K562 (cell line): ENCODE measurements at regions not wholly inside any gene's neighbourhood (a gene's known extent, or its start where the extent isn't known, plus 50 kb on each side); places are given as distances from the start of the nearest gene placed in this dataset.

Experiments
- ATAC-seq: fragments of 200-7000 bp; cut with Tn5 transposase; 3 replicates; pipeline ENCODE4 v1.9.1; 2020; ENCODE audit warnings: moderate library complexity
- BruUV-seq: library from RNA; stranded (reverse); fragments of 400-500 nt; replicated peaks from 2 replicates; lab custom pipeline; 2021; lab: Mats Ljungman, UMichigan
- CTCF ChIA-PET: fragments of 300-600 bp; formaldehyde crosslinking; extraction: SDS; loops from one replicate; lab custom pipeline; 2021; ENCODE audit warnings: low intra/inter-chr PET ratio; lab: Yijun Ruan, JAX
- POLR2A ChIA-PET: fragments of 300-600, 350-650 bp; sonication (Branson Sonifier 250); formaldehyde crosslinking; extraction: SDS; loops from one replicate; lab custom pipeline; 2021; ENCODE audit warnings: antibody characterized with exemption, inconsistent platforms; lab: Yijun Ruan, JAX
- DNase-seq, 4 experiments: peaks; one replicate each; pipeline versions ENCODE4 v3.0.0 to v3.0.0-alpha.2; 2011 to 2018; ENCODE audit warnings: low spot score in 3 of 4, mixed read lengths in 3 of 4; ENCODE audit errors: extremely low read depth in 1 of 4
- FAIRE-seq: peaks from 2 replicates; lab custom pipeline; 2011; peaks lifted over from hg19 to GRCh38; lab: Jason Lieb, UNC
- H2AFZ ChIP-seq: 2 replicates; pipeline ENCODE4 v1.6.0; 2011; ENCODE audit warnings: low read depth, low read length, control low read depth, inconsistent platforms
- H3K27ac ChIP-seq: fragments of 200-600 bp; 3 replicates; pipeline ENCODE4 v1.8.0; 2011; ENCODE audit warnings: low read depth, mild to moderate bottlenecking, control low read depth, inconsistent platforms, low read length, moderate library complexity, mixed read lengths; ENCODE audit errors: extremely low read depth
- H3K27me3 ChIP-seq, 2 experiments: fragments of 300-600 bp in 1 of 2; 2 replicates in 1 of 2; 3 replicates in 1 of 2; pipeline versions ENCODE4 v1.6.0 to v1.8.0; 2011; ENCODE audit warnings: inconsistent platforms in 2 of 2, low read length in 2 of 2, mild to moderate bottlenecking in 1 of 2, mixed read lengths in 1 of 2, moderate library complexity in 1 of 2; ENCODE audit not compliant: control insufficient read depth in 2 of 2, insufficient read depth in 2 of 2
- H3K36me3 ChIP-seq: fragments of 300-600 bp; 3 replicates; pipeline ENCODE4 v1.8.0; 2011; ENCODE audit warnings: mild to moderate bottlenecking, low read length, inconsistent platforms; ENCODE audit not compliant: control insufficient read depth, insufficient read depth
- H3K4me1 ChIP-seq, 2 experiments: fragments of 200-600 bp in 1 of 2; replicated peaks in 1 of 2; 2 replicates in 1 of 2; 3 replicates in 1 of 2; pipeline versions ENCODE4 v1.5.1 to v1.8.0; 2011; ENCODE audit warnings: inconsistent platforms in 2 of 2, low read length in 2 of 2, mild to moderate bottlenecking in 1 of 2, mixed read lengths in 1 of 2, moderate library complexity in 1 of 2; ENCODE audit not compliant: control insufficient read depth in 2 of 2, insufficient read depth in 2 of 2
- H3K4me2 ChIP-seq: 2 replicates; pipeline ENCODE4 v1.6.1; 2011; ENCODE audit warnings: low read length, control low read depth, inconsistent platforms, mixed read lengths; ENCODE audit not compliant: insufficient read depth
- H3K4me3 ChIP-seq: fragments of 200-600 bp; sonication (generic), shearing (Covaris generic); 2 replicates; pipeline ENCODE4 v1.5.1; 2016; ENCODE audit warnings: control low read depth, inconsistent platforms
- H3K79me2 ChIP-seq: fragments of 200-600 bp; 3 replicates; pipeline ENCODE4 v1.8.0; 2011; ENCODE audit warnings: low read length, inconsistent platforms; ENCODE audit not compliant: control insufficient read depth, insufficient read depth
- H3K9ac ChIP-seq, 2 experiments: 2 replicates each; pipeline versions ENCODE4 v1.6.0 to v1.6.1; 2011; ENCODE audit warnings: low read depth in 2 of 2, low read length in 2 of 2, control low read depth in 1 of 2, inconsistent platforms in 1 of 2, mild to moderate bottlenecking in 1 of 2, mixed read lengths in 1 of 2; ENCODE audit not compliant: insufficient read depth in 1 of 2
- H3K9me1 ChIP-seq: one replicate; pipeline ENCODE4 v1.6.0; 2011; ENCODE audit warnings: inconsistent platforms, mild to moderate bottlenecking, low read length, moderate library complexity; ENCODE audit not compliant: control insufficient read depth, insufficient read depth
- H3K9me3 ChIP-seq: replicated peaks from 2 replicates; pipeline ENCODE4 v1.5.1; 2011; ENCODE audit warnings: low read depth, low read length, inconsistent platforms; ENCODE audit not compliant: control insufficient read depth, insufficient read depth
- H4K20me1 ChIP-seq: replicated peaks from 2 replicates; pipeline ENCODE4 v1.6.1; 2011; ENCODE audit warnings: low read length, inconsistent platforms, mixed read lengths; ENCODE audit not compliant: control insufficient read depth, insufficient read depth
- CBX1 ChIP-seq: sonication (generic); IDR thresholded peaks from 2 replicates; pipeline ENCODE4 v1.6.1; 2016; ENCODE audit warnings: antibody characterized with exemption, low read depth, mild to moderate bottlenecking
- NONO ChIP-seq, 2 experiments: fragments of 200-400 bp in 1 of 2; fragments of 450-650 bp in 1 of 2; formaldehyde crosslinking in 1 of 2; IDR thresholded peaks; 2 replicates each; pipeline ENCODE4 v1.6.1; 2017; ENCODE audit warnings: low read depth in 2 of 2, mild to moderate bottlenecking in 2 of 2, moderate library complexity in 2 of 2, low read length in 1 of 2
- SMARCB1 ChIP-seq: IDR thresholded peaks from 2 replicates; pipeline ENCODE4 v1.6.1; 2011; ENCODE audit warnings: improper control_type of control experiment, low read depth; ENCODE audit not compliant: insufficient read length
- SMC3 ChIP-seq: conservative IDR thresholded peaks from 2 replicates; pipeline ENCODE4 v1.6.1; 2011; ENCODE audit warnings: low read depth, low read length, improper control_type of control experiment; ENCODE audit not compliant: insufficient read depth
- ZBTB17 ChIP-seq: fragments of 450-650 bp; formaldehyde crosslinking; IDR thresholded peaks from 2 replicates; pipeline ENCODE4 v1.4.0; 2020; ENCODE audit warnings: mild to moderate bottlenecking
- ZNF124 ChIP-seq: sonication (generic); formaldehyde crosslinking; IDR thresholded peaks from 2 replicates; pipeline ENCODE4 v1.8.1; 2022; ENCODE audit warnings: missing genetic modification reagents
- ZNF23 ChIP-seq: fragments of 250-450 bp; sonication (Bioruptor Pico); IDR thresholded peaks from 2 replicates; pipeline ENCODE4 v1.4.0; 2020; ENCODE audit warnings: mild to moderate bottlenecking
- ZNF764 ChIP-seq: fragments of 250-450 bp; sonication (Bioruptor Pico); IDR thresholded peaks from 2 replicates; pipeline ENCODE4 v1.4.0; 2020; ENCODE audit warnings: low read depth, mild to moderate bottlenecking, moderate library complexity
- whole genome bisulfite sequencing: fragments of 100-300 bp; shearing (Covaris generic); methylation state at CpG from one replicate; pipeline ENCODE4 v1.1.6; 2016; ENCODE audit warnings: low coverage, mixed read lengths; ENCODE audit not compliant: insufficient coverage; ENCODE audit errors: missing lambda C conversion rate; 5-methylcytosine and 5-hydroxymethylcytosine counted together
- in situ Hi-C: fragments of 300-500 bp; cut with MboI; formaldehyde crosslinking; loops from 4 replicates; pipeline ENCODE4 v1.15.0; 2018; ENCODE audit warnings: inconsistent platforms, mixed read lengths
- intact Hi-C: fragments of 100-400 bp; cut with micrococcal nuclease; formaldehyde crosslinking; loops from 2 replicates; pipeline ENCODE4 v1.14.2; 2022

- CTCF ChIA-PET, result no interaction called here
- Histone ChIP-seq H2AFZ (no peak overlapping the region), H3K9me3 (no peaks in the 10 kb centered on the region), H3K4me3 (no peak overlapping the region), H4K20me1 (no peaks in the 10 kb centered on the region), H3K9me1 (no peaks in the 10 kb centered on the region), H3K9ac (no peak overlapping the region), H3K27me3 (no peaks in the 10 kb centered on the region), H3K36me3 (no peaks in the 10 kb centered on the region)
- in situ Hi-C loops, result no loop called here
- 4% methylated on average over 5 of the region's 5 CpGs for WGBS
- intact Hi-C loops, result no loop called here
- BruUV-seq, result no TSS peak
- no peak for TF ChIP-seq ZNF23 (CRISPR knock-in tag)
- TF ChIP-seq NONO (IDR thresholded peaks at IDR 0.05; ENCODE audit: low read depth in 2 of 2, low read length in 1 of 2), result no peak
- no peak for TF ChIP-seq ZNF764 (CRISPR knock-in tag)
- no peak for TF ChIP-seq ZBTB17 (CRISPR knock-in tag)
- TF ChIP-seq ZNF124 (CRISPR knock-in tag), result no peak
- TF ChIP-seq, all 486 proteins: peak for 0
- Histone ChIP-seq H3K79me2 (no peaks in the 10 kb centered on the region), H3K27ac (no peak overlapping the region), H3K4me2 (no peak overlapping the region), H3K4me1 (no peaks in the 10 kb centered on the region)
- no peak for ATAC-seq
- FAIRE-seq, result no peak
- POLR2A ChIA-PET, result no interaction called here
- DNase-seq, result no peak
These were observed 329.2 kb downstream of the CBLN4 start for GRCh38 chr20:55676097-55676496.

GRCh38 chr20:55668631-55669030 lies 336.7 kb downstream of the CBLN4 start:
- Histone ChIP-seq H3K4me1 (no peaks in the 10 kb centered on the region), H3K27ac (no peak overlapping the region), H3K9ac (no peak overlapping the region), H3K27me3 (no peaks in the 10 kb centered on the region), H3K36me3 (no peaks in the 10 kb centered on the region), H4K20me1 (no peaks in the 10 kb centered on the region), H3K9me1 (no peaks in the 10 kb centered on the region), H3K79me2 (no peaks in the 10 kb centered on the region), H3K9me3 (no peaks in the 10 kb centered on the region), H3K4me2 (no peak overlapping the region), H2AFZ (no peak overlapping the region), H3K4me3 (no peak overlapping the region)
- TF ChIP-seq SMC3 (no peak), SMARCB1 (no peak), CBX1 (no peak)
- ATAC-seq, result no peak
- no peak for FAIRE-seq
- ChIA-PET CTCF (no interaction called here), POLR2A (no interaction called here)
- DNase-seq, result no peak
- 6% methylated on average over 1 of the region's 1 CpG for WGBS
- BruUV-seq, result no TSS peak
- intact Hi-C loops, result no loop called here
- in situ Hi-C loops, result no loop called here
